ENCODE measurements at regions not wholly inside any gene's neighbourhood (a gene's known extent, or its start where the extent isn't known, plus 50 kb on each side); places are given as distances from the start of the nearest gene placed in this dataset.

DNA sequence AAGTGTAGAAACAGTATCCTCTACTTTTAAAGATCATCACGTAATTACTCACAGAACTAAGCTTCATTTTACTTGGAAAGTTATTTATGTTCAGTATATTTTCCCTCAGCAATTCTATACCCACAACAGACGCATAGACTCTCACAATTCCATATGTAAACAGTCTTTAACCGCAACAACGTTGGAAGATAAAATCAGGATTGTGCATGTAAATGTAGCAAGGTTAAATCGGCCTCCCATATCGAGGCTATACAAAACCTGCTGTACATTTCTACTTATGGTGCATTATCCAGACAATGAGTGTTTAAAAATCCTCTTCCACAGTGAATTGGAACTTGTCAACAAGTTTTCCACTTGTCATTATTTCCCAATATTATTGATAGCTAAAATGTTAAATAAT lies 581.1 kb downstream of the SLC16A7 start:
- Histone ChIP-seq H3K9me3 (no peaks in the 10 kb centered on the region), H3K4me1 (ENCODE audit: control insufficient read depth in 1 of 2, low read depth in 2 of 2) (peaks cover 10 to 30% of the 10 kb centered on the region in 2 donors), H3K27ac (no peak overlapping the region), H3K4me3 (no peak overlapping the region), H3K27me3 (replicated peaks; ENCODE audit: insufficient read depth) (no peaks in the 10 kb centered on the region), H3K36me3 (no peaks in the 10 kb centered on the region)
- TF ChIP-seq, protein P1, sequence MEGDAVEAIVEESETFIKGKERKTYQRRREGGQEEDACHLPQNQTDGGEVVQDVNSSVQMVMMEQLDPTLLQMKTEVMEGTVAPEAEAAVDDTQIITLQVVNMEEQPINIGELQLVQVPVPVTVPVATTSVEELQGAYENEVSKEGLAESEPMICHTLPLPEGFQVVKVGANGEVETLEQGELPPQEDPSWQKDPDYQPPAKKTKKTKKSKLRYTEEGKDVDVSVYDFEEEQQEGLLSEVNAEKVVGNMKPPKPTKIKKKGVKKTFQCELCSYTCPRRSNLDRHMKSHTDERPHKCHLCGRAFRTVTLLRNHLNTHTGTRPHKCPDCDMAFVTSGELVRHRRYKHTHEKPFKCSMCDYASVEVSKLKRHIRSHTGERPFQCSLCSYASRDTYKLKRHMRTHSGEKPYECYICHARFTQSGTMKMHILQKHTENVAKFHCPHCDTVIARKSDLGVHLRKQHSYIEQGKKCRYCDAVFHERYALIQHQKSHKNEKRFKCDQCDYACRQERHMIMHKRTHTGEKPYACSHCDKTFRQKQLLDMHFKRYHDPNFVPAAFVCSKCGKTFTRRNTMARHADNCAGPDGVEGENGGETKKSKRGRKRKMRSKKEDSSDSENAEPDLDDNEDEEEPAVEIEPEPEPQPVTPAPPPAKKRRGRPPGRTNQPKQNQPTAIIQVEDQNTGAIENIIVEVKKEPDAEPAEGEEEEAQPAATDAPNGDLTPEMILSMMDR (IDR thresholded peaks at IDR 0.05): no peak
- DNase-seq (ENCODE audit: low spot score) (no peak), ATAC-seq (ENCODE audit: insufficient number of reproducible peaks, low FRiP score, low read depth) (no peak)

DNA sequence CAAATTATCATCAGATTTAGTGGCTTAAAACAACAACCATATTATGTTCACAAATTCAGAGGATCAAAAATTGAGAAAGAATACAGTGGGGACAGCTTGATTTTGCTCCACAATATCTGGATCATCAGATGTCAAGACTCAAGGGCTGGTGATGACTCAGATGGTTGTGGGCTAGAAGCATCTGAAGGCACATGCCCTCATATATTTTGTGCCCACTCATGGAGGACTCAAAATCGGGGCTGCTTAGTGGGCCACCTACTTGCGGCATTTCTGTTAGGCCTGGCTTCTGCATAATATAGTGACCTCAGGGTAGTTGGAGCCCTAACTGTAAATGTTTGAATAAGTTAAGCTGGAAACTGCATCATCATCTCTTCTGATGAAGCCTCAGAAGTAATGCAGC lies 584.5 kb downstream of the SLC16A7 start:
- H3K36me3 ChIP-seq: no peaks in the 10 kb centered on the region
- H3K27me3 ChIP-seq (replicated peaks; ENCODE audit: insufficient read depth): no peaks in the 10 kb centered on the region
- H3K9me3 ChIP-seq: no peaks in the 10 kb centered on the region
- TF ChIP-seq, protein P1 (IDR thresholded peaks at IDR 0.05): no peak
- DNase-seq (ENCODE audit: low spot score): no peak
- H3K27ac ChIP-seq: no peak overlapping the region
- ATAC-seq (ENCODE audit: insufficient number of reproducible peaks, low FRiP score, low read depth): no peak
- H3K4me1 ChIP-seq (ENCODE audit: control insufficient read depth in 1 of 2, low read depth in 2 of 2): peaks cover 5 to 7% of the 10 kb centered on the region in 2 donors
- no peak overlapping the region for H3K4me3 ChIP-seq

DNA sequence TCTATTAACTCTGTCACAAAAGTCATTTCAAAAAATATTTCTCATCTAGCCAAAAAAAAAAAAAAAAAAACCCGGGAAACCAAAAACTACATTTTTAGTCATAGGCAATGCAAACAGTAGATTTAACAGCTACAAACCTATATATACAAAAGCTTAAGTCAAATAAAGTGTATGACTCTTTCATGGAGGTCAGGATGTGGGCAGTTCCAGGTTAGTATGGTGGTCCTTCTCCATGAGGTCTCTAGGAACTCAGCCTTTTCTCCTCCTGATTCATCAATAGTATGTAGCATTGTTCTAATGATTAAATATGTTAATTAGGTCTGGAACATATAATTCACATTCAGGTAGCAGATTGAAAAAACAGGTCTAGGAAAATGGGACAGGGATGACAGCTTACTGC lies 586.5 kb downstream of the SLC16A7 start:
- TF ChIP-seq, protein P1 (IDR thresholded peaks at IDR 0.05): no peak
- H3K27ac ChIP-seq: no peak overlapping the region
- ATAC-seq (ENCODE audit: insufficient number of reproducible peaks, low FRiP score, low read depth): no peak
- no peaks in the 10 kb centered on the region for H3K36me3 ChIP-seq
- H3K9me3 ChIP-seq: no peaks in the 10 kb centered on the region
- H3K27me3 ChIP-seq (replicated peaks; ENCODE audit: insufficient read depth): no peaks in the 10 kb centered on the region
- no peak overlapping the region for H3K4me3 ChIP-seq
- no peak for DNase-seq (ENCODE audit: low spot score)
- H3K4me1 ChIP-seq (ENCODE audit: control insufficient read depth in 1 of 2, low read depth in 2 of 2): no peaks in the 10 kb centered on the region

DNA sequence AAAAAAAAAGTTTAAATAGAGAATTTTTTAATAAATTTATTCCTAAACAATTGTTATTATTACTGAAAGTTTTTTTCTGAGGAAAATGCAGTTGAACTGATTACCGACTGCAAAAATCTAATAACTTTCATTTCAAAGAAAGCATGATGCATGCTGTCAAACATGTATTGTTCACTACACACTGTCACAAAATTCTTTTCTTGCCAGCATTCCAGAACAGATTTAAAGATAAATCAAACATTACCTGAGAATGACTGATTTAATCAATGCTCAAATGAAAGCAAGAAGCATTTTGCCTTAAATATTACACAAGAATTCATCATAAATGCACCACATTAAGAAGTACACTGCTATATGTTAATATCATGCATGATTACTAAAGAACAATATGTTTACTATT lies 588.3 kb downstream of the SLC16A7 start:
- Histone ChIP-seq H3K9me3 (no peaks in the 10 kb centered on the region), H3K27me3 (replicated peaks; ENCODE audit: insufficient read depth) (no peaks in the 10 kb centered on the region), H3K4me3 (no peak overlapping the region), H3K4me1 (ENCODE audit: control insufficient read depth in 1 of 2, low read depth in 2 of 2) (no peaks in the 10 kb centered on the region), H3K36me3 (no peaks in the 10 kb centered on the region), H3K27ac (no peak overlapping the region)
- DNase-seq (ENCODE audit: low spot score) (no peak), ATAC-seq (ENCODE audit: insufficient number of reproducible peaks, low FRiP score, low read depth) (no peak)
- TF ChIP-seq, protein P1 (IDR thresholded peaks at IDR 0.05): no peak

DNA sequence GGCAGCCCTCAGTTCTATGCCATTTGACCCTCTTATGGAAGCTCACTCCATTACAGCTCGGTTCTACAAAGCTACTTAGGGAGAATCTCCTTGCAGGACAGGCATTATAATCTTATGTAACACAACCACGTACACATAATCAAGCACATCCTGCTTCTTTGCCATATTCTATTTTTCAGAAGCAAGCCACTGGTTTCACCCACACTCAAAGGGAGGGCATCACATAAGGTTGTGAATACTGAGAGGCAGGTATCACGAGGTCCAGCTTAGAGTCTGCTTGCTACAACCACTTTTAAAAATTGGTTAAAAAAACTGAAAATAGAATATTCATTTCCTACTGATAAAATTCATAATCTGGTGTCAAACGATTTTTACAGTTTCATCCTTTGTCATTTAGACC lies 589.2 kb downstream of the SLC16A7 start:
- no peak overlapping the region for H3K4me3 ChIP-seq
- no peak overlapping the region for H3K27ac ChIP-seq
- no peaks in the 10 kb centered on the region for H3K27me3 ChIP-seq (replicated peaks; ENCODE audit: insufficient read depth)
- TF ChIP-seq, protein P1 (IDR thresholded peaks at IDR 0.05): no peak
- H3K36me3 ChIP-seq: no peaks in the 10 kb centered on the region
- DNase-seq (ENCODE audit: low spot score) (no peak), ATAC-seq (ENCODE audit: insufficient number of reproducible peaks, low FRiP score, low read depth) (no peak)
- no peaks in the 10 kb centered on the region for H3K4me1 ChIP-seq (ENCODE audit: control insufficient read depth in 1 of 2, low read depth in 2 of 2)
- H3K9me3 ChIP-seq: no peaks in the 10 kb centered on the region

Measured in thoracic aorta (tissue), 2 donors.